Neural progenitor cell (in vitro differentiated cells): ENCODE measurements at regions not wholly inside any gene's neighbourhood (a gene's known extent, or its start where the extent isn't known, plus 50 kb on each side); places are given as distances from the start of the nearest gene placed in this dataset.

ENCODE experiments used
- DNase-seq: peaks from one replicate; pipeline ENCODE4 v3.0.0-alpha.2; 2016; ENCODE audit warnings: low spot score
- H2AFZ ChIP-seq: fragments of 200-600 bp; sonication (generic); replicated peaks from 2 replicates; pipeline ENCODE4 v1.6.1; 2016; ENCODE audit warnings: antibody characterized with exemption
- H3F3A ChIP-seq: fragments of 200-600 bp; sonication (generic); 2 replicates; pipeline ENCODE4 v1.6.1; 2016; ENCODE audit warnings: antibody characterized with exemption, low read depth
- H3K27ac ChIP-seq: fragments of 200-600 bp; sonication (generic); 2 replicates; pipeline ENCODE4 v1.5.1; 2016; ENCODE audit warnings: mild to moderate bottlenecking
- H3K27me3 ChIP-seq: fragments of 200-600 bp; sonication (generic); 2 replicates; pipeline ENCODE4 v1.6.1; 2016; ENCODE audit warnings: mild to moderate bottlenecking, moderate library complexity
- H3K36me3 ChIP-seq: fragments of 200-600 bp; sonication (generic); 2 replicates; pipeline ENCODE4 v1.5.1; 2016
- H3K4me1 ChIP-seq: fragments of 200-600 bp; sonication (generic); 2 replicates; pipeline ENCODE4 v1.6.1; 2016; ENCODE audit warnings: mixed run types
- H3K4me2 ChIP-seq: fragments of 200-600 bp; sonication (generic); 2 replicates; pipeline ENCODE4 v1.6.1; 2016
- H3K4me3 ChIP-seq: fragments of 200-600 bp; sonication (generic); 2 replicates; pipeline ENCODE4 v1.5.1; 2016
- H3K79me2 ChIP-seq: fragments of 200-600 bp; sonication (generic); 2 replicates; pipeline ENCODE4 v1.6.1; 2016; ENCODE audit warnings: low read depth
- H3K9ac ChIP-seq: fragments of 200-600 bp; sonication (generic); 2 replicates; pipeline ENCODE4 v1.6.1; 2016
- H3K9me3 ChIP-seq: fragments of 200-600 bp; sonication (generic); 2 replicates; pipeline ENCODE4 v1.5.1; 2016; ENCODE audit warnings: low read depth
- H4K20me1 ChIP-seq: fragments of 200-600 bp; sonication (generic); 2 replicates; pipeline ENCODE4 v1.6.1; 2016; ENCODE audit warnings: low read depth
- H3K27ac Mint-ChIP-seq: 3 replicates; pipeline ENCODE4 v1.8.0; 2021; ENCODE audit warnings: mixed read lengths
- H3K27me3 Mint-ChIP-seq: 2 replicates; pipeline ENCODE4 v1.8.0; 2022; ENCODE audit warnings: low read depth, mild to moderate bottlenecking, inconsistent platforms, moderate library complexity, mixed read lengths; ENCODE audit not compliant: insufficient read depth
- H3K36me3 Mint-ChIP-seq: 3 replicates; pipeline ENCODE4 v1.8.0; 2021; ENCODE audit warnings: mixed read lengths
- H3K4me1 Mint-ChIP-seq: 3 replicates; pipeline ENCODE4 v1.8.0; 2021; ENCODE audit warnings: mixed read lengths
- H3K4me3 Mint-ChIP-seq: 3 replicates; pipeline ENCODE4 v1.8.0; 2021; ENCODE audit warnings: mild to moderate bottlenecking, moderate library complexity, mixed read lengths
- H3K9me3 Mint-ChIP-seq: 3 replicates; pipeline ENCODE4 v1.8.0; 2020; ENCODE audit warnings: mixed read lengths
- CTCF ChIP-seq: fragments of 200-600 bp; sonication (generic); IDR thresholded peaks from 2 replicates; pipeline ENCODE4 v1.5.1; 2017; ENCODE audit warnings: antibody characterized with exemption, mild to moderate bottlenecking
- EZH2 ChIP-seq: fragments of 200-600 bp; sonication (generic); IDR thresholded peaks from 2 replicates; pipeline ENCODE4 v1.6.1; 2017; ENCODE audit warnings: antibody characterized with exemption, mild to moderate bottlenecking, moderate library complexity
- EZH2phosphoT487 ChIP-seq: fragments of 200-600 bp; sonication (generic); IDR thresholded peaks from 2 replicates; pipeline ENCODE4 v1.6.1; 2017; ENCODE audit warnings: antibody characterized with exemption

GRCh38 chr18:10275486-10275885 lies 178.9 kb upstream of the APCDD1 start:
- no peaks in the 10 kb centered on the region for H3K36me3 Mint-ChIP-seq
- Histone ChIP-seq H3K4me3 (no peak overlapping the region), H3K4me1 (peaks cover 6% of the 10 kb centered on the region), H3K27me3 (no peaks in the 10 kb centered on the region), H3K27ac (no peak overlapping the region), H3F3A (no peaks in the 10 kb centered on the region), H4K20me1 (no peaks in the 10 kb centered on the region), H2AFZ (no peak overlapping the region), H3K79me2 (no peaks in the 10 kb centered on the region), H3K4me2 (no peak overlapping the region), H3K9me3 (no peaks in the 10 kb centered on the region), H3K9ac (no peak overlapping the region), H3K36me3 (no peaks in the 10 kb centered on the region)
- TF ChIP-seq CTCF = no peak
- H3K27ac Mint-ChIP-seq = no peak overlapping the region
- H3K4me1 Mint-ChIP-seq = peaks cover 8% of the 10 kb centered on the region
- DNase-seq = no peak
- no peak overlapping the region for H3K4me3 Mint-ChIP-seq
- H3K9me3 Mint-ChIP-seq = peaks cover 4% of the 10 kb centered on the region
- no peaks in the 10 kb centered on the region for H3K27me3 Mint-ChIP-seq

- Histone ChIP-seq H3F3A (no peaks in the 10 kb centered on the region), H3K4me1 (peaks cover 6% of the 10 kb centered on the region), H3K27ac (no peak overlapping the region), H3K9me3 (no peaks in the 10 kb centered on the region), H3K4me2 (no peak overlapping the region), H3K79me2 (no peaks in the 10 kb centered on the region), H2AFZ (no peak overlapping the region), H3K4me3 (no peak overlapping the region), H3K9ac (no peak overlapping the region), H4K20me1 (no peaks in the 10 kb centered on the region), H3K36me3 (no peaks in the 10 kb centered on the region), H3K27me3 (no peaks in the 10 kb centered on the region)
- H3K9me3 Mint-ChIP-seq = peaks cover 4% of the 10 kb centered on the region
- peaks cover 15% of the 10 kb centered on the region for H3K4me1 Mint-ChIP-seq
- no peak overlapping the region for H3K4me3 Mint-ChIP-seq
- DNase-seq = no peak
- no peaks in the 10 kb centered on the region for H3K36me3 Mint-ChIP-seq
- H3K27me3 Mint-ChIP-seq = peaks cover 3% of the 10 kb centered on the region
- no peak for TF ChIP-seq EZH2
- no peak for TF ChIP-seq CTCF
- TF ChIP-seq EZH2phosphoT487 = no peak
- H3K27ac Mint-ChIP-seq = no peak overlapping the region
Observed at GRCh38 chr18:10278265-10278664, 176.2 kb upstream of the APCDD1 start.

GRCh38 chr18:10279471-10279870 lies 175.0 kb upstream of the APCDD1 start:
- H3K9me3 Mint-ChIP-seq = peaks cover 4% of the 10 kb centered on the region
- H2AFZ ChIP-seq = peak overlapping the region; percentile 3
- H3K4me1 Mint-ChIP-seq = peaks cover 18% of the 10 kb centered on the region
- H3K9ac ChIP-seq = no peak overlapping the region
- peaks cover 3% of the 10 kb centered on the region for H3K27me3 Mint-ChIP-seq
- H3K27ac ChIP-seq = no peak overlapping the region
- H3K4me2 ChIP-seq = no peak overlapping the region
- no peaks in the 10 kb centered on the region for H3F3A ChIP-seq
- H3K9me3 ChIP-seq = no peaks in the 10 kb centered on the region
- H3K36me3 Mint-ChIP-seq = no peaks in the 10 kb centered on the region
- peaks cover 6% of the 10 kb centered on the region for H3K4me1 ChIP-seq
- H3K4me3 ChIP-seq = no peak overlapping the region
- H3K27ac Mint-ChIP-seq = no peak overlapping the region
- H3K27me3 ChIP-seq = no peaks in the 10 kb centered on the region
- H4K20me1 ChIP-seq = no peaks in the 10 kb centered on the region
- H3K4me3 Mint-ChIP-seq = no peak overlapping the region
- no peaks in the 10 kb centered on the region for H3K79me2 ChIP-seq
- TF ChIP-seq CTCF (no peak), EZH2 (no peak), EZH2phosphoT487 (no peak)
- no peak for DNase-seq
- H3K36me3 ChIP-seq = no peaks in the 10 kb centered on the region
